SK-N-SH (cell line): ENCODE measurements at regions not wholly inside any gene's neighbourhood (a gene's known extent, or its start where the extent isn't known, plus 50 kb on each side); places are given as distances from the start of the nearest gene placed in this dataset.

Experiments used
- CTCF ChIA-PET: fragments of 300-600, 350-600 bp; formaldehyde crosslinking; extraction: SDS; loops from one replicate; lab custom pipeline; 2021; lab: Yijun Ruan, JAX
- POLR2A ChIA-PET: fragments of 350-600 bp; sonication (Branson Sonifier 250); formaldehyde crosslinking; extraction: SDS; loops from one replicate; lab custom pipeline; 2020; ENCODE audit warnings: antibody characterized with exemption, inconsistent platforms; lab: Yijun Ruan, JAX
- DNase-seq: peaks from one replicate; pipeline ENCODE4 v3.0.0; 2012
- H2AFZ ChIP-seq: fragments of 200-600 bp; sonication (generic); 2 replicates; pipeline ENCODE4 v1.8.1; 2016; ENCODE audit warnings: antibody characterized with exemption, mild to moderate bottlenecking, low read depth
- H3F3A ChIP-seq: fragments of 200-600 bp; sonication (generic); replicated peaks from 2 replicates; pipeline ENCODE3; 2016; ENCODE audit warnings: antibody characterized with exemption, mild to moderate bottlenecking; ENCODE audit not compliant: insufficient read depth
- H3K27ac ChIP-seq, 2 experiments: fragments of 200-500 bp in 1 of 2; fragments of 200-600 bp in 1 of 2; sonication (Bioruptor generic) in 1 of 2; sonication (generic), shearing (Covaris generic) in 1 of 2; 2 replicates each; pipeline versions ENCODE4 v1.5.1 to v1.6.1; 2014 to 2016; ENCODE audit warnings: low read depth in 2 of 2, inconsistent platforms in 1 of 2, low read length in 1 of 2, mild to moderate bottlenecking in 1 of 2, mixed read lengths in 1 of 2
- H3K27me3 ChIP-seq: fragments of 200-600 bp; sonication (generic), shearing (Covaris generic); 2 replicates; pipeline ENCODE4 v1.6.1; 2016; ENCODE audit warnings: mixed run types; ENCODE audit not compliant: insufficient read depth
- H3K36me3 ChIP-seq, 2 experiments: fragments of 200-500 bp in 1 of 2; fragments of 200-600 bp in 1 of 2; sonication (Bioruptor generic) in 1 of 2; sonication (generic) in 1 of 2; replicated peaks in 1 of 2; 2 replicates each; pipeline versions ENCODE3 to v1.5.1; 2014 to 2016; ENCODE audit warnings: low read length in 1 of 2, mild to moderate bottlenecking in 1 of 2; ENCODE audit not compliant: insufficient read depth in 2 of 2, control insufficient read depth in 1 of 2
- H3K4me1 ChIP-seq, 2 experiments: fragments of 200-500 bp in 1 of 2; fragments of 200-600 bp in 1 of 2; sonication (Bioruptor generic) in 1 of 2; sonication (generic), shearing (Covaris generic) in 1 of 2; 2 replicates each; pipeline versions ENCODE4 v1.5.1 to v1.6.1; 2014 to 2016; ENCODE audit warnings: low read depth in 1 of 2, low read length in 1 of 2, mixed run types in 1 of 2; ENCODE audit not compliant: insufficient read depth in 2 of 2, control insufficient read depth in 1 of 2
- H3K4me2 ChIP-seq: fragments of 200-600 bp; sonication (generic), shearing (Covaris generic); 2 replicates; pipeline ENCODE4 v1.6.1; 2017; ENCODE audit warnings: mixed run types
- H3K4me3 ChIP-seq, 2 experiments: fragments of 200-500 bp in 1 of 2; fragments of 200-600 bp in 1 of 2; sonication (Bioruptor generic) in 1 of 2; sonication (generic), shearing (Covaris generic) in 1 of 2; 2 replicates each; pipeline versions ENCODE4 v1.5.1 to v1.8.1; 2014 to 2016; ENCODE audit warnings: low read depth in 2 of 2, inconsistent platforms in 1 of 2, low read length in 1 of 2, mild to moderate bottlenecking in 1 of 2, mixed read lengths in 1 of 2, moderate library complexity in 1 of 2
- H3K79me2 ChIP-seq: fragments of 200-600 bp; sonication (generic); 2 replicates; pipeline ENCODE4 v1.8.1; 2017; ENCODE audit warnings: mild to moderate bottlenecking; ENCODE audit not compliant: insufficient read depth
- H3K9ac ChIP-seq: fragments of 200-600 bp; sonication (generic); 2 replicates; pipeline ENCODE4 v1.6.1; 2017; ENCODE audit warnings: mixed run types
- H3K9me2 ChIP-seq: fragments of 200-600 bp; sonication (generic); 2 replicates; pipeline ENCODE4 v1.6.1; 2017; ENCODE audit warnings: mixed run types
- H3K9me3 ChIP-seq: fragments of 200-600 bp; sonication (generic); 2 replicates; pipeline ENCODE4 v1.6.1; 2017; ENCODE audit warnings: mixed run types, mild to moderate bottlenecking, moderate library complexity
- H4K20me1 ChIP-seq: fragments of 200-600 bp; sonication (generic); 2 replicates; pipeline ENCODE4 v1.6.1; 2017; ENCODE audit warnings: mild to moderate bottlenecking, mixed run types; ENCODE audit not compliant: insufficient read depth
- CHD2 ChIP-seq: fragments of 150-350 bp; IDR thresholded peaks from 2 replicates; pipeline ENCODE4 v1.6.1; 2018; ENCODE audit warnings: low read length; ENCODE audit not compliant: partially characterized antibody
- CTCF ChIP-seq: fragments of 200-600 bp; sonication (generic); IDR thresholded peaks from 2 replicates; pipeline ENCODE4 v1.6.1; 2017; ENCODE audit warnings: antibody characterized with exemption, mild to moderate bottlenecking, moderate library complexity
- FOSL2 ChIP-seq: IDR thresholded peaks from 2 replicates; pipeline ENCODE4 v1.4.0; 2012; ENCODE audit warnings: low read depth, mild to moderate bottlenecking, moderate library complexity, borderline replicate concordance
- FOXM1 ChIP-seq: IDR thresholded peaks from 2 replicates; pipeline ENCODE4 v1.4.0; 2012; ENCODE audit warnings: low read depth, mild to moderate bottlenecking
- MAX ChIP-seq: IDR thresholded peaks from 2 replicates; pipeline ENCODE4 v1.4.0; 2012; ENCODE audit warnings: low read depth
- MEF2A ChIP-seq: IDR thresholded peaks from 2 replicates; pipeline ENCODE4 v1.4.0; 2012; ENCODE audit warnings: low read depth, borderline replicate concordance
- NFIC ChIP-seq: IDR thresholded peaks from 2 replicates; pipeline ENCODE4 v1.4.0; 2012; ENCODE audit warnings: borderline replicate concordance
- NRF1 ChIP-seq: IDR thresholded peaks from 2 replicates; pipeline ENCODE4 v1.6.1; 2012; ENCODE audit warnings: low read depth, mild to moderate bottlenecking, low read length
- PBX3 ChIP-seq: IDR thresholded peaks from 2 replicates; pipeline ENCODE4; 2012
- POLR2AphosphoS5 ChIP-seq: IDR thresholded peaks from 2 replicates; pipeline ENCODE4 v1.6.1; 2012; ENCODE audit warnings: low read depth, low read length
- RAD21 ChIP-seq: IDR thresholded peaks from 2 replicates; pipeline ENCODE4 v1.6.1; 2012; ENCODE audit warnings: mild to moderate bottlenecking, low read length
- RFX5 ChIP-seq: IDR thresholded peaks from 2 replicates; pipeline ENCODE4 v1.6.1; 2012; ENCODE audit warnings: mild to moderate bottlenecking, improper control_type of control experiment, low read length
- RXRA ChIP-seq: IDR thresholded peaks from 2 replicates; pipeline ENCODE4 v1.4.0; 2012; ENCODE audit warnings: low read depth, mild to moderate bottlenecking, borderline replicate concordance
- SIN3A ChIP-seq: IDR thresholded peaks from 2 replicates; pipeline ENCODE4 v1.6.1; 2012; ENCODE audit warnings: low read depth, mild to moderate bottlenecking, low read length, moderate library complexity, borderline replicate concordance
- TAF1 ChIP-seq: IDR thresholded peaks from 2 replicates; pipeline ENCODE4 v1.6.1; 2012; ENCODE audit warnings: low read depth, mild to moderate bottlenecking, low read length, moderate library complexity, borderline replicate concordance
- TEAD4 ChIP-seq: IDR thresholded peaks from 2 replicates; pipeline ENCODE4 v1.4.0; 2012; ENCODE audit warnings: mild to moderate bottlenecking, borderline replicate concordance; ENCODE audit not compliant: insufficient read depth
- USF1 ChIP-seq: IDR thresholded peaks from 2 replicates; pipeline ENCODE4 v1.4.0; 2012; ENCODE audit warnings: low read depth, borderline replicate concordance
- USF2 ChIP-seq: fragments of 150-350 bp; IDR thresholded peaks from 2 replicates; pipeline ENCODE4 v1.6.1; 2017; ENCODE audit warnings: antibody characterized with exemption, low read length, low read depth, borderline replicate concordance
- ZBTB33 ChIP-seq: IDR thresholded peaks from 2 replicates; pipeline ENCODE4 v1.4.0; 2012; ENCODE audit warnings: low read depth, borderline replicate concordance
- WGBS: methylation state at CpG from one replicate; pipeline ENCODE4 v1.1.6; 2017; ENCODE audit warnings: low lambda C conversion rate; 5-methylcytosine and 5-hydroxymethylcytosine counted together

GRCh38 chr7:145360511-145361100, 524.8 kb upstream of the TPK1 start:
- no peaks in the 10 kb centered on the region for H3K36me3 ChIP-seq
- no peak overlapping the region for H3K4me2 ChIP-seq
- H3F3A ChIP-seq: no peaks in the 10 kb centered on the region
- H3K9ac ChIP-seq: no peak overlapping the region
- ChIA-PET CTCF (no interaction called here), POLR2A (no interaction called here)
- 65% methylated on average over 36 of the region's 47 CpGs for WGBS
- peaks cover 5% of the 10 kb centered on the region; the same call in 1 of the 2 replicates for H3K9me2 ChIP-seq
- no peak overlapping the region for H3K27ac ChIP-seq
- peaks cover 11% of the 10 kb centered on the region for H3K9me3 ChIP-seq
- H3K79me2 ChIP-seq: no peaks in the 10 kb centered on the region
- TF ChIP-seq POLR2AphosphoS5 (no peak), USF2 (no peak), PBX3 (no peak), RFX5 (no peak), NFIC (no peak), ZBTB33 (no peak), USF1 (no peak), CHD2 (no peak), RAD21 (no peak), FOSL2 (no peak), RXRA (no peak), SIN3A (no peak), MEF2A (no peak), FOXM1 (no peak), CTCF (no peak), NRF1 (no peak), TEAD4 (no peak), MAX (no peak), TAF1 (no peak)
- no peak overlapping the region for H2AFZ ChIP-seq
- H3K4me3 ChIP-seq: no peak overlapping the region
- DNase-seq: no peak
- no peaks in the 10 kb centered on the region for H3K27me3 ChIP-seq
- H4K20me1 ChIP-seq: no peaks in the 10 kb centered on the region
- no peaks in the 10 kb centered on the region for H3K4me1 ChIP-seq
